Anterior cingulate cortex (tissue), 58 donors: ENCODE measurements at regions not wholly inside any gene's neighbourhood (a gene's known extent, or its start where the extent isn't known, plus 50 kb on each side); places are given as distances from the start of the nearest gene placed in this dataset.

Experiments
- DNase-seq, 58 donors: peaks; one replicate each; lab custom pipeline; 2025; lab: John Stamatoyannopoulos, UW

GRCh38 chr18:57242285-57242684, 95.4 kb downstream of the BOD1L2 start:
- DNase-seq = no peak

- DNase-seq = no peak
Observed at GRCh38 chr18:57243624-57244179, 96.8 kb downstream of the BOD1L2 start.

- no peak for DNase-seq
Observed at GRCh38 chr18:57249179-57249578, 102.3 kb downstream of the BOD1L2 start.

GRCh38 chr18:57249883-57250282, 102.5 kb upstream of the ST8SIA3 start:
- DNase-seq = no peak

- no peak for DNase-seq
Observed at GRCh38 chr18:57251747-57252146, 100.6 kb upstream of the ST8SIA3 start.

- DNase-seq = no peak
Observed at GRCh38 chr18:57253903-57254302, 98.5 kb upstream of the ST8SIA3 start.

GRCh38 chr18:57258131-57258777, 94.1 kb upstream of the ST8SIA3 start:
- no peak for DNase-seq

- no peak for DNase-seq
Observed at GRCh38 chr18:57267368-57267925, 84.9 kb upstream of the ST8SIA3 start.

GRCh38 chr18:57269756-57270155, 82.6 kb upstream of the ST8SIA3 start:
- no peak for DNase-seq

- no peak for DNase-seq
Observed at GRCh38 chr18:57270156-57270555, 82.2 kb upstream of the ST8SIA3 start.

GRCh38 chr18:57273194-57273593, 79.2 kb upstream of the ST8SIA3 start:
- no peak for DNase-seq

- DNase-seq = no peak
Observed at GRCh38 chr18:57275111-57275510, 77.2 kb upstream of the ST8SIA3 start.

GRCh38 chr18:57276829-57277228, 75.5 kb upstream of the ST8SIA3 start:
- DNase-seq = no peak

GRCh38 chr18:57278933-57279332, 73.4 kb upstream of the ST8SIA3 start:
- DNase-seq = no peak

GRCh38 chr18:57281519-57281918, 70.8 kb upstream of the ST8SIA3 start:
- DNase-seq = no peak

- DNase-seq = no peak
Observed at GRCh38 chr18:57286949-57287348, 65.4 kb upstream of the ST8SIA3 start.

- no peak for DNase-seq
Observed at GRCh38 chr18:57287766-57288165, 64.6 kb upstream of the ST8SIA3 start.

GRCh38 chr18:57294547-57294946, 57.8 kb upstream of the ST8SIA3 start:
- DNase-seq = no peak

- DNase-seq = no peak
Observed at GRCh38 chr18:57296336-57296735, 56.0 kb upstream of the ST8SIA3 start.

- DNase-seq = no peak
Observed at GRCh38 chr18:57297306-57297705, 55.1 kb upstream of the ST8SIA3 start.

GRCh38 chr18:57299931-57300330, 52.4 kb upstream of the ST8SIA3 start:
- DNase-seq = no peak
